ENCODE measurements at regions not wholly inside any gene's neighbourhood (a gene's known extent, or its start where the extent isn't known, plus 50 kb on each side); places are given as distances from the start of the nearest gene placed in this dataset.
"Not testable (repeated sequence)": the region's sequence is repeated elsewhere in the genome, so short reads cannot be mapped to it uniquely, and the experiment has no call there.

- H3K27ac ChIP-seq: no peak overlapping the region
- TF ChIP-seq CTCF (IDR thresholded peaks at IDR 0.05) (no peak), ZFX (IDR thresholded peaks at IDR 0.05; ENCODE audit: borderline replicate concordance) (no peak)
Measured at GRCh38 chrX:144040793-144041192, 156.9 kb downstream of the UBE2NL start.

- TF ChIP-seq CTCF (IDR thresholded peaks at IDR 0.05): no peak
- no peak for TF ChIP-seq ZFX (IDR thresholded peaks at IDR 0.05; ENCODE audit: borderline replicate concordance)
- no peak overlapping the region for H3K27ac ChIP-seq
Measured at GRCh38 chrX:144042271-144042670, 158.4 kb downstream of the UBE2NL start.

GRCh38 chrX:144075432-144075831 lies 191.6 kb downstream of the UBE2NL start:
- no peak overlapping the region for H3K27ac ChIP-seq
- TF ChIP-seq ZFX (IDR thresholded peaks at IDR 0.05; ENCODE audit: borderline replicate concordance) (no peak), CTCF (IDR thresholded peaks at IDR 0.05) (no peak)

GRCh38 chrX:144082237-144082636 lies 198.4 kb downstream of the UBE2NL start:
- H3K27ac ChIP-seq: not testable (repeated sequence)

- not testable (repeated sequence) for H3K27ac ChIP-seq
Measured at GRCh38 chrX:144089674-144090073, 205.8 kb downstream of the UBE2NL start.

GRCh38 chrX:144092116-144092515 lies 208.2 kb downstream of the UBE2NL start:
- not testable (repeated sequence) for H3K27ac ChIP-seq

- H3K27ac ChIP-seq: not testable (repeated sequence)
Measured at GRCh38 chrX:144119490-144119889, 235.6 kb downstream of the UBE2NL start.

GRCh38 chrX:144121566-144121965 lies 237.7 kb downstream of the UBE2NL start:
- not testable (repeated sequence) for H3K27ac ChIP-seq

- not testable (repeated sequence) for H3K27ac ChIP-seq
Measured at GRCh38 chrX:144127570-144128169, 243.8 kb downstream of the UBE2NL start.

GRCh38 chrX:144129511-144129910 lies 245.6 kb downstream of the UBE2NL start:
- H3K27ac ChIP-seq: not testable (repeated sequence)

- not testable (repeated sequence) for H3K27ac ChIP-seq
Measured at GRCh38 chrX:144130507-144130906, 246.6 kb downstream of the UBE2NL start.

- H3K27ac ChIP-seq: not testable (repeated sequence)
Measured at GRCh38 chrX:144131080-144131479, 247.2 kb downstream of the UBE2NL start.

GRCh38 chrX:144134448-144135119 lies 250.7 kb downstream of the UBE2NL start:
- not testable (repeated sequence) for H3K27ac ChIP-seq

- H3K27ac ChIP-seq: not testable (repeated sequence)
Measured at GRCh38 chrX:144154474-144154873, 270.6 kb downstream of the UBE2NL start.

GRCh38 chrX:144185197-144185596 lies 301.3 kb downstream of the UBE2NL start:
- not testable (repeated sequence) for H3K27ac ChIP-seq

- H3K27ac ChIP-seq: not testable (repeated sequence)
Measured at GRCh38 chrX:144188489-144188888, 304.6 kb downstream of the UBE2NL start.

- H3K27ac ChIP-seq: not testable (repeated sequence)
Measured at GRCh38 chrX:144197057-144197456, 313.2 kb downstream of the UBE2NL start.

GRCh38 chrX:144202726-144203125 lies 318.9 kb downstream of the UBE2NL start:
- not testable (repeated sequence) for H3K27ac ChIP-seq
